Coronary artery (tissue), 2 donors: ENCODE measurements at regions not wholly inside any gene's neighbourhood (a gene's known extent, or its start where the extent isn't known, plus 50 kb on each side); places are given as distances from the start of the nearest gene placed in this dataset.

Experiments used
- DNase-seq: peaks from one replicate; pipeline ENCODE4 v3.0.0-alpha.2; 2017; ENCODE audit warnings: low spot score
- H3K27ac ChIP-seq, 2 donors: fragments of 200-600 bp; sonication (generic); one replicate each; pipeline ENCODE4 v1.5.1; 2016 to 2019
- H3K4me3 ChIP-seq: fragments of 200-600 bp; sonication (generic); 2 replicates; pipeline ENCODE4 v1.5.1; 2016; ENCODE audit warnings: mild to moderate bottlenecking, moderate library complexity
- TF ChIP-seq, protein P1 (sequence below): fragments of 200-600 bp; sonication (generic); IDR thresholded peaks from one replicate; pipeline ENCODE4 v1.5.1; 2019; ENCODE audit warnings: antibody characterized with exemption

GRCh38 chr6:168892031-168892430 is 361.6 kb downstream of the THBS2 start:
- DNase-seq = no peak
- Histone ChIP-seq H3K4me3 (no peak overlapping the region), H3K27ac (no peak overlapping the region)
- TF ChIP-seq, protein P1, sequence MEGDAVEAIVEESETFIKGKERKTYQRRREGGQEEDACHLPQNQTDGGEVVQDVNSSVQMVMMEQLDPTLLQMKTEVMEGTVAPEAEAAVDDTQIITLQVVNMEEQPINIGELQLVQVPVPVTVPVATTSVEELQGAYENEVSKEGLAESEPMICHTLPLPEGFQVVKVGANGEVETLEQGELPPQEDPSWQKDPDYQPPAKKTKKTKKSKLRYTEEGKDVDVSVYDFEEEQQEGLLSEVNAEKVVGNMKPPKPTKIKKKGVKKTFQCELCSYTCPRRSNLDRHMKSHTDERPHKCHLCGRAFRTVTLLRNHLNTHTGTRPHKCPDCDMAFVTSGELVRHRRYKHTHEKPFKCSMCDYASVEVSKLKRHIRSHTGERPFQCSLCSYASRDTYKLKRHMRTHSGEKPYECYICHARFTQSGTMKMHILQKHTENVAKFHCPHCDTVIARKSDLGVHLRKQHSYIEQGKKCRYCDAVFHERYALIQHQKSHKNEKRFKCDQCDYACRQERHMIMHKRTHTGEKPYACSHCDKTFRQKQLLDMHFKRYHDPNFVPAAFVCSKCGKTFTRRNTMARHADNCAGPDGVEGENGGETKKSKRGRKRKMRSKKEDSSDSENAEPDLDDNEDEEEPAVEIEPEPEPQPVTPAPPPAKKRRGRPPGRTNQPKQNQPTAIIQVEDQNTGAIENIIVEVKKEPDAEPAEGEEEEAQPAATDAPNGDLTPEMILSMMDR = no peak

- Histone ChIP-seq H3K27ac (no peak overlapping the region), H3K4me3 (no peak overlapping the region)
- no peak for DNase-seq
- TF ChIP-seq, protein P1 = no peak
Measured at GRCh38 chr6:168890981-168891365, 362.7 kb downstream of the THBS2 start.

DNA sequence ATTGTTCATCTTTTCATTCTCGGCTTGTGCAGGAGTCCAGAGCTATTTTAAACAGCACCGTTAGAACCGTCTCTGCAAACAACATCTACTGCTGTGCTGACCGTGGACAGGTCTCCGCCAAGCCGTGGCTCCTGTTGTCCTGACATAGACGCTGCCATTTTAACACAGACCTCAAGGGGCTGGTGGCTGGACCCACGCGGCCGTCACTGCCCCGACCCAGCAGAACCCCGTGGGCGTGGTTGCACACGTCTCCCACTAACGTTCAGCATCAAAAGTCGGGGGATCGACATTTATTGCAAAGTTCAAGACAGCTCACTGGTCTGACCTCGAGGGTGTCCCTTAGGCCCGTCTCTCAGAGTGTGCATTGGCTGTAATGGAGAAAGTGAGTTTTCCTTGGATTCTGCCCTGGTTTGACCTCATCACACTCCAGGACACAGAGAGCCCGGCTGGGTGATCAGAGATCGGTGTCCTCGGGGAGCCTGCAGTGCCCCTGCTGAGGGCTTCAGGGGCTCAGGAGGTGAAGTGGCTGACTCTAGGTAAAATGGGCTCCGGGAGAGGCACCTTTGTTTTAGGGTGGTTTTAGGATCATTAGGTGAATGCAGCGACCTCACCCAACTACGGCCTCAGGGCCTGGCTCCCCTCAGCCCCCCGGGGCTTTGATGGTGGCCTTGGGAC is 363.2 kb downstream of the THBS2 start:
- H3K4me3 ChIP-seq = no peak overlapping the region
- TF ChIP-seq, protein P1 = no peak
- no peak overlapping the region for H3K27ac ChIP-seq
- DNase-seq = no peak

- DNase-seq = no peak
- TF ChIP-seq, protein P1 = no peak
- Histone ChIP-seq H3K4me3 (no peak overlapping the region), H3K27ac (no peak overlapping the region)
Measured at GRCh38 chr6:168888786-168889345, 364.8 kb downstream of the THBS2 start.

DNA sequence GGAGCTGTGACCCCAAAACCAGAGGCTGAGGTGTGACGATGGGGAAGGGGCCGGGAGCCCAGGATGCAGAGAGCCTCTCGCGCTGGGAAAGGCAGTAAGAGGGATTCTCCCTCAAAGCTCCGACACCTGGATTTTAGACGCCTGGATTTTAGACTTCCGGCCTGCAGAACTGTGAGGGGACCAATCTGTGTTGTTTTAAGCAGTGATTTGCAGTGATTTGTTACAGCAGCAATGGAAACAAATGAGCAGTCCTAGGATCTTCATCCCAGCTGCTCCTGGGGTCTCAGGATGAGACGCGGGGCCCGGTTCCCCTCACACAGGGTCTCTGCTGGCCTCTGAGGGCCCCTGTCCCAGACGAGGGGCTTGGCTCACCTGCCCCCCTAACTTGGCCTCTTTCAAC is 365.5 kb downstream of the THBS2 start:
- TF ChIP-seq, protein P1 = no peak
- no peak for DNase-seq
- Histone ChIP-seq H3K27ac (no peak overlapping the region), H3K4me3 (no peak overlapping the region)

DNA sequence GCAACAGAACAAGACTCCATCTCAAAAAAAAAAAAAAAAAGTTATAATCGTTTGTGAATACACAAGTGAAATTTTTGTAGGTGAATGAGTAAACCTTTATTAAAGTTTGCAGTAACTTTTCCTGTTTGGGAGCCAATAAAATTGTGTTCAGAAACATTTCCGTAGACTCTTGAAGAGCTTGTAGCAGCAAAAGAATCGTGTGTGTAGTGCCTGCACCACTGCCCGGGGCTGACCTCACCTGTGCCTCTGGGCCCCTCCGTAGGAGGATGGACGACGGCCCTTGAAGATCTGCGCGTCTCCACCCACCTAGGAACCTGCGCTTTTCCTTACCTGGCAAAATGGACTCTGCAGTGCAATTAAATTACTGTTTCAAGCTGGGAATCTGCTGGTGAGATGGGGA is 366.0 kb downstream of the THBS2 start:
- no peak for DNase-seq
- no peak overlapping the region for H3K4me3 ChIP-seq
- TF ChIP-seq, protein P1 = no peak
- H3K27ac ChIP-seq = no peak overlapping the region

- no peak for DNase-seq
- Histone ChIP-seq H3K4me3 (no peak overlapping the region), H3K27ac (no peak overlapping the region)
- TF ChIP-seq, protein P1 = no peak
Measured at GRCh38 chr6:168886964-168887363, 366.7 kb downstream of the THBS2 start.
